ENCODE measurements at regions not wholly inside any gene's neighbourhood (a gene's known extent, or its start where the extent isn't known, plus 50 kb on each side); places are given as distances from the start of the nearest gene placed in this dataset.

DNA sequence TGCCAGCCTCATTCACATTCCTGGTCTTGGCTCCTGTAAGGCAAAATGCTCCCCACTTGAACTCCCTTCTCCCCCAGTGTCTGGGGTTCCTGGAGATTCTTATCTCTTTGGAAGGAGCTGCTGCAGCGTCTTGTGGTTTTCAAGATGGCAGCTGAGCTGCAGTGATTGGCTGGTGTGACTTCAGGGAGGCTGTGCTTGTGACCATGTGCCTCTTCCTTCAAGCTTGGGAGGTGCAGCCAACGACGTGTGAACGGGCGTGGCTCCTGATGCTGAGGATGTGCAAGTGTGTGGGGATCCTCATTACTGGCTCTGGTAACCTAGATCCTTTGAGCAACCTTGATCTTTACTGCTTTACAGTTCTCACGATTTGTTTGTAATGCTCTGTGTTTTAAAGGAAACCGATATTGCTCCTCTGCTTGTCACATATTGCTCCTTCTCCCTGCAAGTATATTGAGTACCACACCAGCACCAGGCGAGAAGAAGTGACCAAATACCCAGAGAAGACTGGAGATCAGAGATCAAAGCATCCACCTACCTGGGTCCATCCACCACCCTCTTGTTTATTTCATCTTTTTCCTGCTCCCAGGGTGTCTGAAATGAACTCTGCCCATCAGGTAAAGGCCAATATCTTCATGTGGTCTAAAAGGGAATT is 208.5 kb downstream of the FGF9 start:
- DNase-seq (no peak), ATAC-seq (ENCODE audit: low read depth) (no peak)
- ChIA-PET POLR2A (no interaction called here), CTCF (no interaction called here)
- Mint-ChIP-seq H3K36me3 (ENCODE audit: low read depth) (no peaks in the 10 kb centered on the region), H3K4me1 (no peaks in the 10 kb centered on the region), H3K27me3 (no peaks in the 10 kb centered on the region), H3K4me3 (no peak overlapping the region), H3K9me3 (no peaks in the 10 kb centered on the region), H3K27ac (no peak overlapping the region)
- intact Hi-C loops (cut with micrococcal nuclease) = no loop called here
- TF ChIP-seq, protein P1, sequence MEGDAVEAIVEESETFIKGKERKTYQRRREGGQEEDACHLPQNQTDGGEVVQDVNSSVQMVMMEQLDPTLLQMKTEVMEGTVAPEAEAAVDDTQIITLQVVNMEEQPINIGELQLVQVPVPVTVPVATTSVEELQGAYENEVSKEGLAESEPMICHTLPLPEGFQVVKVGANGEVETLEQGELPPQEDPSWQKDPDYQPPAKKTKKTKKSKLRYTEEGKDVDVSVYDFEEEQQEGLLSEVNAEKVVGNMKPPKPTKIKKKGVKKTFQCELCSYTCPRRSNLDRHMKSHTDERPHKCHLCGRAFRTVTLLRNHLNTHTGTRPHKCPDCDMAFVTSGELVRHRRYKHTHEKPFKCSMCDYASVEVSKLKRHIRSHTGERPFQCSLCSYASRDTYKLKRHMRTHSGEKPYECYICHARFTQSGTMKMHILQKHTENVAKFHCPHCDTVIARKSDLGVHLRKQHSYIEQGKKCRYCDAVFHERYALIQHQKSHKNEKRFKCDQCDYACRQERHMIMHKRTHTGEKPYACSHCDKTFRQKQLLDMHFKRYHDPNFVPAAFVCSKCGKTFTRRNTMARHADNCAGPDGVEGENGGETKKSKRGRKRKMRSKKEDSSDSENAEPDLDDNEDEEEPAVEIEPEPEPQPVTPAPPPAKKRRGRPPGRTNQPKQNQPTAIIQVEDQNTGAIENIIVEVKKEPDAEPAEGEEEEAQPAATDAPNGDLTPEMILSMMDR (IDR thresholded peaks at IDR 0.05) = no peak

DNA sequence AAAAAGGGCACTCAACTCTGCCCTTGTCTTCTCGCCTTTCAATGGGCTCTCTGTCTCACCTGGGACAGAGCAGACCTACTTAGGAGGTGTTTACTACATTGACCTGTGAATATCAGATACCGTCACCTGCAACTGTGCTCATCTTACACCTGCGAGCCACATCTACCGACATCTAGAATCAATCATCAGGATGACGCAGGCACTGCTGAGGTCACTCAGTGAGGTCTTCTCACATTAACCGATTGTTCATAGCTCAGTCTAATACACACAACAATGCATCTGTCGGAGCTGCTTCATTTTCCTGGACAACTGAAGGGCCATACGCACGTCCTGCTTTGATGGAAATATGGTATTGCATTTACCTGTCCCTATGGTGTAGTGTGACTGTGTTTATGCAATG is 211.9 kb downstream of the FGF9 start:
- TF ChIP-seq, protein P1 (IDR thresholded peaks at IDR 0.05) = no peak
- Mint-ChIP-seq H3K27ac (no peak overlapping the region), H3K9me3 (no peaks in the 10 kb centered on the region), H3K4me1 (peaks cover 8% of the 10 kb centered on the region), H3K27me3 (peaks cover 2% of the 10 kb centered on the region), H3K36me3 (ENCODE audit: low read depth) (no peaks in the 10 kb centered on the region), H3K4me3 (no peak overlapping the region)
- ChIA-PET POLR2A (no interaction called here), CTCF (no interaction called here)
- DNase-seq (no peak), ATAC-seq (ENCODE audit: low read depth) (no peak)
- intact Hi-C loops (cut with micrococcal nuclease) = no loop called here

DNA sequence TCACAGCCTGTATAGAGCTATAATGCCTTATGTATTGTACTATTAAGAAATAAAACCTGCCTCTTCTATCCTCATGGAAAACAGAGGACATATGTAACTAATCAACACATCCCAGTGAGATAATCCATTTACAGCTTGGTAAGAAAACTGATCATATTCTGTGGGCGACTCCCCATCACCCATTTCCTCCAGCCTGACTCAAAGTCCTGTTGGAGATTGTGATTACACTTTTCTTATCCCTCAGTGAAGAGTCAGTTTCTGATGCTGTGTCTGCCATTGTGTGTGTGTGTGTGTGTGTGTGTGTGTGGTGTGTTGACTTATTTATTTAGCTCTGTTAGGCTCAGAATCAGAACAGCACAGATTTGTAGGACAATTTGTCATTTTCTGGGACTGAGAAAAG is 212.8 kb downstream of the FGF9 start:
- intact Hi-C loops (cut with micrococcal nuclease) = no loop called here
- H3K9me3 Mint-ChIP-seq = no peaks in the 10 kb centered on the region
- no peaks in the 10 kb centered on the region for H3K36me3 Mint-ChIP-seq (ENCODE audit: low read depth)
- peaks cover 2% of the 10 kb centered on the region for H3K27me3 Mint-ChIP-seq
- no peak overlapping the region for H3K4me3 Mint-ChIP-seq
- CTCF ChIA-PET = no interaction called here
- DNase-seq = no peak
- ATAC-seq (ENCODE audit: low read depth) = no peak
- POLR2A ChIA-PET = no interaction called here
- H3K4me1 Mint-ChIP-seq = peaks cover 8% of the 10 kb centered on the region
- no peak overlapping the region for H3K27ac Mint-ChIP-seq
- TF ChIP-seq, protein P1 (IDR thresholded peaks at IDR 0.05) = no peak

DNA sequence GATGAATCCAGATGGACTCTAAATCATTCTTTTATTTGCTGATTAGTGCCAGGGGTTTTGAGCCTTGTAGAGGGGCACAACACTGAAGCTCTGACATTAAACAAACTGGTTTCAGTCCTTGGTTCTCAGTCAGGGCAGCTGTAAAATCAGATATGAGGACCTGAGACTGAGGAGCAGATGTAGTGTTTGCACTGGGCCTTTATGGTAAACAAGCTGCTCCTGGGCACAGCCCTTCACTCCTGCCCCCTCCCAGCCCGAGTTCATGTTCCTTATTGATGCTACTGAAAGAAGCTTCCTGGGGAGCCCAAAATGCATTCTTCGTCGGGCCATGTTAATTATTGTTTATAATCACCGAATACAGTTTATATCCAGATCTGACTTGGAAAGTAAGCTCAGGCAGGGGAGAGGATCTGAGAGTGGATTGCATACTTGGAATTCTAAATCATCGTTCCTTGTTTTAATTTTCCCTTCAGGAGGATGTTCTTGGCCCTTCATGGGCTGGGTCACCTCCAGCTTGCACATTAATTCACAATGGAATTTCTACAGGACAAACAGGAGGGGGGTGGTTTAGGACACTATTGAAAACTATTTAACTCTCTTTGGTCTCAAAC is 213.5 kb downstream of the FGF9 start:
- Mint-ChIP-seq H3K4me1 (peaks cover 8% of the 10 kb centered on the region), H3K27ac (no peak overlapping the region), H3K4me3 (no peak overlapping the region), H3K27me3 (peaks cover 2% of the 10 kb centered on the region), H3K36me3 (ENCODE audit: low read depth) (no peaks in the 10 kb centered on the region), H3K9me3 (no peaks in the 10 kb centered on the region)
- ATAC-seq (ENCODE audit: low read depth) = no peak
- TF ChIP-seq, protein P1 (IDR thresholded peaks at IDR 0.05) = no peak
- DNase-seq = no peak
- CTCF ChIA-PET = interaction anchor here (1.0 kb wide), 1 partner anchor 35 kb away, joined by 3 read pairs; no protein-coding TSS in a partner anchor
- intact Hi-C loops (cut with micrococcal nuclease) = no loop called here
- POLR2A ChIA-PET = no interaction called here

DNA sequence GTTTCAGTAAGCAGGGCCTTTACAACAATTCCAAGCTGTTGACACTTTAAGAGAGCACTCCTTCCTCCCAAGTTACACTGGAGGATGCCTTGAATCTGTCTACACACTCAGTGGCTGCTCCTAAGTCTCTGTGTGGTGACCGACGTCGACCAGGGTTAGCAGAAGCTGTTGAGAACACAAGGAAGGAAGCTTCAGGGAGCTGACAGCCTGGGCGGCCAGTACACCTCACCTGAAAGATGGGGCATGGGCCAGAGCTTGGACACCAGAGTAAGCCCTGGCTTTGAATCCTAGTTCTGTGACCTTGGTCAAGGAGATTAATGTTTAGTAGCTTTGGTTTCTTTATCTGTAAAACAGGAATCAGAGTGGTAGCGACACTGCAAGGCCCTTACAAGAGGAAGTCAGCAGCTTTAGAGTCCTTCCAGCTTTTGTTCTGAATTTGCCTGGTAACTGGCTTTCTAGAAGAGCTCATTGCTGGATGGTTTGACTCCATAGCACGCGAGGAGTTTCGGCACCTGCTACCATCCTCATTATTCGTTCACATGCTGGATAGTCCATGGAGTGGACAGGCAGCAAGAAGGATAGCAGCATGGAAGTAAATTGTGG is 214.2 kb downstream of the FGF9 start:
- H3K4me1 Mint-ChIP-seq = peaks cover 8% of the 10 kb centered on the region
- no peaks in the 10 kb centered on the region for H3K9me3 Mint-ChIP-seq
- DNase-seq (no peak), ATAC-seq (ENCODE audit: low read depth) (peak; percentile 50)
- H3K36me3 Mint-ChIP-seq (ENCODE audit: low read depth) = no peaks in the 10 kb centered on the region
- ChIA-PET POLR2A (no interaction called here), CTCF (interaction anchor here (1.0 kb wide), 1 partner anchor 36 kb away, joined by 3 read pairs; no protein-coding TSS in a partner anchor)
- intact Hi-C loops (cut with micrococcal nuclease) = no loop called here
- TF ChIP-seq, protein P1 (IDR thresholded peaks at IDR 0.05) = no peak
- peaks cover 2% of the 10 kb centered on the region for H3K27me3 Mint-ChIP-seq
- no peak overlapping the region for H3K27ac Mint-ChIP-seq
- peak overlapping the region; percentile 26 for H3K4me3 Mint-ChIP-seq
